ENCODE measurements at regions not wholly inside any gene's neighbourhood (a gene's known extent, or its start where the extent isn't known, plus 50 kb on each side); places are given as distances from the start of the nearest gene placed in this dataset.

DNA sequence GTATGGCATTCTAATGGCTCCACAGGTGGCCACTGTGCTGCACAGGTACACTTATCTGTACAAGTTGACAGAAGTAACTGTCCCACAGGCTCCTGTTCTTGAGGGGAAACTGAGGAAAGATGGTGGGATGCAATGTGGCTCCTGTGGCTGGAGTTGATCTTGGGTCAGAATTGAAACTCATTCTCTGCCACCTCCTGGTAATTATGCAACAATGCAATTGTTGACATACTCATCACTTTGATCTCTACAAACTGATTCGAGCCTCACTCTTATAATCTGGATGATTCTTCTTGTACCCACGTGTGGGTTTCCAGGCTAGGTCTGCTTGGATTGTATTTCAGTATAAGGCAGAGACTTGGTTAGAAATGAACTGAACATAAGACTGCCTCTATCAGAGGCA, 148.8 kb downstream of the CCNG2 start:
- no peaks in the 10 kb centered on the region for H3K9me3 ChIP-seq (ENCODE audit: control insufficient read depth, low read depth, low read length)
- no peak overlapping the region for H4K91ac ChIP-seq (ENCODE audit: insufficient read length, low read depth, low read length)
- no peak overlapping the region for H3K4ac ChIP-seq (ENCODE audit: low read depth, low read length)
- Mint-ChIP-seq H3K4me3 (no peak overlapping the region), H3K9me3 (no peaks in the 10 kb centered on the region), H3K27me3 (ENCODE audit: low read depth) (no peaks in the 10 kb centered on the region; the same call in 1 of the 2 replicates), H3K4me1 (peaks cover 12 to 15% of the 10 kb centered on the region in 2 experiments), H3K27ac (no peak overlapping the region), H3K36me3 (ENCODE audit: insufficient read depth in 1 of 3, low read depth in 3 of 3) (no peaks in the 10 kb centered on the region)
- H3K23ac ChIP-seq (ENCODE audit: insufficient read length, low read depth, low read length) = no peak overlapping the region
- H4K5ac ChIP-seq (ENCODE audit: insufficient read length, low read depth, low read length) = no peak overlapping the region
- H4K8ac ChIP-seq (replicated peaks; ENCODE audit: insufficient read length, low read depth, low read length) = no peak overlapping the region
- no peak for DNase-seq
- no peak overlapping the region for H3T11ph ChIP-seq (ENCODE audit: low read length)
- no peak overlapping the region for H2BK5ac ChIP-seq (ENCODE audit: insufficient read length, low read length)
- no peak overlapping the region for H2BK12ac ChIP-seq (ENCODE audit: insufficient read length, low read depth, low read length)
- H3K56ac ChIP-seq (ENCODE audit: insufficient read length, low read depth, low read length) = no peak overlapping the region
- H3K27ac ChIP-seq (ENCODE audit: insufficient read length, low read depth, low read length) = no peak overlapping the region
- H3K27me3 ChIP-seq (ENCODE audit: insufficient read depth, low read length) = no peaks in the 10 kb centered on the region
- TF ChIP-seq, protein P1, sequence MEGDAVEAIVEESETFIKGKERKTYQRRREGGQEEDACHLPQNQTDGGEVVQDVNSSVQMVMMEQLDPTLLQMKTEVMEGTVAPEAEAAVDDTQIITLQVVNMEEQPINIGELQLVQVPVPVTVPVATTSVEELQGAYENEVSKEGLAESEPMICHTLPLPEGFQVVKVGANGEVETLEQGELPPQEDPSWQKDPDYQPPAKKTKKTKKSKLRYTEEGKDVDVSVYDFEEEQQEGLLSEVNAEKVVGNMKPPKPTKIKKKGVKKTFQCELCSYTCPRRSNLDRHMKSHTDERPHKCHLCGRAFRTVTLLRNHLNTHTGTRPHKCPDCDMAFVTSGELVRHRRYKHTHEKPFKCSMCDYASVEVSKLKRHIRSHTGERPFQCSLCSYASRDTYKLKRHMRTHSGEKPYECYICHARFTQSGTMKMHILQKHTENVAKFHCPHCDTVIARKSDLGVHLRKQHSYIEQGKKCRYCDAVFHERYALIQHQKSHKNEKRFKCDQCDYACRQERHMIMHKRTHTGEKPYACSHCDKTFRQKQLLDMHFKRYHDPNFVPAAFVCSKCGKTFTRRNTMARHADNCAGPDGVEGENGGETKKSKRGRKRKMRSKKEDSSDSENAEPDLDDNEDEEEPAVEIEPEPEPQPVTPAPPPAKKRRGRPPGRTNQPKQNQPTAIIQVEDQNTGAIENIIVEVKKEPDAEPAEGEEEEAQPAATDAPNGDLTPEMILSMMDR (conservative IDR thresholded peaks at IDR 0.05) = no peak; the same call in 2 of the 3 replicates
- no CpG with 5 or more reads among the region's 2 CpGs for WGBS (ENCODE audit: extremely low coverage, insufficient read length, low lambda C conversion rate)
- H3K79me2 ChIP-seq (ENCODE audit: insufficient read depth, low read length) = no peaks in the 10 kb centered on the region
- no peaks in the 10 kb centered on the region for H4K20me1 ChIP-seq (ENCODE audit: control insufficient read depth, insufficient read depth, insufficient read length)
- no peak overlapping the region for H3K14ac ChIP-seq (ENCODE audit: insufficient read depth, low read length)
- no peak overlapping the region for H2BK15ac ChIP-seq (ENCODE audit: low read depth, low read length)
- no peak overlapping the region for H3K18ac ChIP-seq (ENCODE audit: insufficient read length, low read depth, low read length)
- no peaks in the 10 kb centered on the region for H3K23me2 ChIP-seq (ENCODE audit: insufficient read length, low read depth, low read length, poor library complexity, severe bottlenecking)
- H2AK5ac ChIP-seq (ENCODE audit: insufficient read length, low read length) = no peak overlapping the region
- H3K4me1 ChIP-seq (ENCODE audit: insufficient read depth, low read length) = peaks cover 5% of the 10 kb centered on the region
- no peak overlapping the region for H2AFZ ChIP-seq (ENCODE audit: low read length)
- H2BK120ac ChIP-seq (ENCODE audit: low read depth, low read length, poor library complexity, severe bottlenecking) = no peak overlapping the region
- no peaks in the 10 kb centered on the region for H3K79me1 ChIP-seq (ENCODE audit: insufficient read depth, low read depth, low read length, poor library complexity, severe bottlenecking)
- H3K9ac ChIP-seq (ENCODE audit: extremely low read depth, insufficient read length, low read length) = no peak overlapping the region
- H2BK20ac ChIP-seq (ENCODE audit: low read depth, low read length, poor library complexity, severe bottlenecking) = no peak overlapping the region
- no peak overlapping the region for H3K4me2 ChIP-seq (ENCODE audit: insufficient read depth, insufficient read length, low read length)
